ENCODE measurements at regions not wholly inside any gene's neighbourhood (a gene's known extent, or its start where the extent isn't known, plus 50 kb on each side); places are given as distances from the start of the nearest gene placed in this dataset.
"Not testable (repeated sequence)": the region's sequence is repeated elsewhere in the genome, so short reads cannot be mapped to it uniquely, and the experiment has no call there.

- no peaks in the 10 kb centered on the region for H3K27me3 Mint-ChIP-seq
- no peaks in the 10 kb centered on the region for H3K36me3 Mint-ChIP-seq
- ATAC-seq (ENCODE audit: low read depth) = no peak
- no peaks in the 10 kb centered on the region for H3K4me1 Mint-ChIP-seq
- DNase-seq (ENCODE audit: low spot score in 2 of 2) = no peak
- H3K9me3 Mint-ChIP-seq = no peaks in the 10 kb centered on the region
- H3K27ac Mint-ChIP-seq = no peak overlapping the region
- no peak overlapping the region for H3K4me3 Mint-ChIP-seq
Observed at GRCh38 chr16:46519063-46519462, 102.1 kb downstream of the SHCBP1 start.

- Mint-ChIP-seq H3K9me3 (peaks cover 6% of the 10 kb centered on the region), H3K4me3 (no peak overlapping the region), H3K4me1 (no peaks in the 10 kb centered on the region), H3K27ac (no peak overlapping the region), H3K36me3 (no peaks in the 10 kb centered on the region), H3K27me3 (no peaks in the 10 kb centered on the region)
- ATAC-seq (ENCODE audit: low read depth) (no peak), DNase-seq (ENCODE audit: low spot score in 2 of 2) (no peak)
Observed at GRCh38 chr16:46496701-46497100, 124.5 kb downstream of the SHCBP1 start.

GRCh38 chr16:46482895-46483294 lies 138.3 kb downstream of the SHCBP1 start:
- no peaks in the 10 kb centered on the region for H3K4me1 Mint-ChIP-seq
- ATAC-seq (ENCODE audit: low read depth) = no peak
- peaks cover 3% of the 10 kb centered on the region for H3K9me3 Mint-ChIP-seq
- no peaks in the 10 kb centered on the region for H3K36me3 Mint-ChIP-seq
- H3K4me3 Mint-ChIP-seq = no peak overlapping the region
- no peak overlapping the region for H3K27ac Mint-ChIP-seq
- no peak for DNase-seq (ENCODE audit: low spot score in 2 of 2)
- peaks cover 1% of the 10 kb centered on the region for H3K27me3 Mint-ChIP-seq

- Mint-ChIP-seq H3K27ac (no peak overlapping the region), H3K9me3 (peaks cover 13% of the 10 kb centered on the region), H3K4me1 (no peaks in the 10 kb centered on the region), H3K36me3 (no peaks in the 10 kb centered on the region), H3K4me3 (no peak overlapping the region), H3K27me3 (no peaks in the 10 kb centered on the region)
- ATAC-seq (ENCODE audit: low read depth) (no peak), DNase-seq (ENCODE audit: low spot score in 2 of 2) (no peak)
Observed at GRCh38 chr16:46466239-46466638, 154.9 kb downstream of the SHCBP1 start.

GRCh38 chr16:46454801-46455200 lies 166.4 kb downstream of the SHCBP1 start:
- not testable (repeated sequence) for H3K4me1 Mint-ChIP-seq; H3K4me3 Mint-ChIP-seq; H3K36me3 Mint-ChIP-seq; DNase-seq (ENCODE audit: low spot score in 2 of 2); ATAC-seq (ENCODE audit: low read depth); H3K9me3 Mint-ChIP-seq; H3K27me3 Mint-ChIP-seq; H3K27ac Mint-ChIP-seq

GRCh38 chr16:46428108-46429061 lies 192.8 kb downstream of the SHCBP1 start:
- no peak overlapping the region for H3K27ac Mint-ChIP-seq
- ATAC-seq (ENCODE audit: low read depth) = no peak
- H3K4me1 Mint-ChIP-seq = no peaks in the 10 kb centered on the region

GRCh38 chr16:46427340-46428107 lies 193.7 kb downstream of the SHCBP1 start:
- Mint-ChIP-seq H3K4me1 (no peaks in the 10 kb centered on the region), H3K27me3 (no peaks in the 10 kb centered on the region), H3K27ac (no peak overlapping the region), H3K4me3 (no peak overlapping the region), H3K9me3 (peaks cover 4% of the 10 kb centered on the region), H3K36me3 (no peaks in the 10 kb centered on the region)
- ATAC-seq (ENCODE audit: low read depth) (no peak), DNase-seq (ENCODE audit: low spot score in 2 of 2) (no peak)

More at GRCh38 chr16:46428108-46429061, 192.8 kb downstream of the SHCBP1 start:
- Mint-ChIP-seq H3K9me3 (peaks cover 2% of the 10 kb centered on the region), H3K27me3 (no peaks in the 10 kb centered on the region), H3K4me3 (no peak overlapping the region), H3K36me3 (no peaks in the 10 kb centered on the region)
- no peak for DNase-seq (ENCODE audit: low spot score in 2 of 2)

- DNase-seq (ENCODE audit: low spot score in 2 of 2) (no peak), ATAC-seq (ENCODE audit: low read depth) (no peak)
- H3K36me3 Mint-ChIP-seq = no peaks in the 10 kb centered on the region
- no peaks in the 10 kb centered on the region for H3K27me3 Mint-ChIP-seq
- H3K4me1 Mint-ChIP-seq = no peaks in the 10 kb centered on the region
- peaks cover 6% of the 10 kb centered on the region for H3K9me3 Mint-ChIP-seq
- no peak overlapping the region for H3K4me3 Mint-ChIP-seq
- H3K27ac Mint-ChIP-seq = no peak overlapping the region
Observed at GRCh38 chr16:46426336-46426735, 194.8 kb downstream of the SHCBP1 start.

GRCh38 chr16:46404028-46404427 lies 217.2 kb downstream of the SHCBP1 start:
- H3K4me1 Mint-ChIP-seq = no peaks in the 10 kb centered on the region
- no peak for ATAC-seq (ENCODE audit: low read depth)
- no peak for DNase-seq (ENCODE audit: low spot score in 2 of 2)
- no peak overlapping the region for H3K27ac Mint-ChIP-seq
- H3K4me3 Mint-ChIP-seq = no peak overlapping the region
- H3K9me3 Mint-ChIP-seq = peaks cover 8% of the 10 kb centered on the region
- H3K27me3 Mint-ChIP-seq = no peaks in the 10 kb centered on the region
- H3K36me3 Mint-ChIP-seq = peaks cover 4% of the 10 kb centered on the region

GRCh38 chr16:46398559-46398958 lies 222.6 kb downstream of the SHCBP1 start:
- H3K4me3 Mint-ChIP-seq; H3K9me3 Mint-ChIP-seq; H3K4me1 Mint-ChIP-seq; ATAC-seq (ENCODE audit: low read depth); H3K27ac Mint-ChIP-seq; H3K36me3 Mint-ChIP-seq; H3K27me3 Mint-ChIP-seq: not testable (repeated sequence)
- peak; percentile 71 to 87 for DNase-seq (ENCODE audit: low spot score in 2 of 2)

GRCh38 chr16:46396883-46397270 lies 224.3 kb downstream of the SHCBP1 start:
- DNase-seq (ENCODE audit: low spot score in 2 of 2) = peak in 1 of 2 donors; percentile 42
- not testable (repeated sequence) for H3K9me3 Mint-ChIP-seq; H3K36me3 Mint-ChIP-seq; ATAC-seq (ENCODE audit: low read depth); H3K4me1 Mint-ChIP-seq; H3K4me3 Mint-ChIP-seq; H3K27ac Mint-ChIP-seq; H3K27me3 Mint-ChIP-seq

GRCh38 chr16:46396131-46396882 lies 224.9 kb downstream of the SHCBP1 start:
- H3K4me3 Mint-ChIP-seq; H3K27me3 Mint-ChIP-seq; H3K9me3 Mint-ChIP-seq; H3K4me1 Mint-ChIP-seq; ATAC-seq (ENCODE audit: low read depth); H3K36me3 Mint-ChIP-seq; H3K27ac Mint-ChIP-seq: not testable (repeated sequence)
- peak; percentile 44 to 45 for DNase-seq (ENCODE audit: low spot score in 2 of 2)

GRCh38 chr16:46395391-46395921 lies 225.7 kb downstream of the SHCBP1 start:
- H3K9me3 Mint-ChIP-seq; ATAC-seq (ENCODE audit: low read depth); H3K4me1 Mint-ChIP-seq; H3K36me3 Mint-ChIP-seq; H3K4me3 Mint-ChIP-seq; H3K27ac Mint-ChIP-seq; H3K27me3 Mint-ChIP-seq: not testable (repeated sequence)
- peak; percentile 34 to 39 for DNase-seq (ENCODE audit: low spot score in 2 of 2)

- not testable (repeated sequence) for H3K9me3 Mint-ChIP-seq; H3K27me3 Mint-ChIP-seq; H3K4me1 Mint-ChIP-seq; DNase-seq (ENCODE audit: low spot score in 2 of 2); ATAC-seq (ENCODE audit: low read depth); H3K4me3 Mint-ChIP-seq; H3K27ac Mint-ChIP-seq; H3K36me3 Mint-ChIP-seq
Observed at GRCh38 chr16:46394963-46395362, 226.2 kb downstream of the SHCBP1 start.
